Kasumi-1 (cell line): ENCODE measurements at regions not wholly inside any gene's neighbourhood (a gene's known extent, or its start where the extent isn't known, plus 50 kb on each side); places are given as distances from the start of the nearest gene placed in this dataset.
"Not testable (repeated sequence)": the region's sequence is repeated elsewhere in the genome, so short reads cannot be mapped to it uniquely, and the experiment has no call there.

ENCODE experiments used
- DNase-seq, 2 experiments: peaks; one replicate each; lab custom pipeline; 2025; lab: John Stamatoyannopoulos, UW

- no peak for DNase-seq
Measured at GRCh38 chr14:85131226-85131922, 398.6 kb upstream of the FLRT2 start.

DNA sequence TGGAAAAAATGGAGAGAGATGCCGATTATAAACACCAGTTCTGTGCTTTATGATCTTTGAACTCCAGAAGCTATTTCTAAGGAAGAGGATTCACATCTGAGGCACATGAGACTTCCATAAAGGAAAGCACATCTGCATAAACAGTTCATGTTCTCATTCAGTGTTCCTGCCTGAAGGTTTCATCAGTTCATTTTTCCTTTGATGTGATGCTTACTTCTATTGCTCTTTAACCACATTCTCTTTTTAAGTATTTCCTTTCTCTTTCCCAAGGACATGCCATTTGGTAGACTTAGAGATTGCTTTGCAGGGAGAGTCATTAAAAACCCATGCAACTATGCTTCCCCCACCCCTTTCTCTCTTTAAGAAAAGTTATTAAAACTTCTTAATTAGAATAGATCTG is 387.0 kb upstream of the FLRT2 start:
- DNase-seq, result no peak

- DNase-seq, result no peak
Measured at GRCh38 chr14:85146779-85147178, 383.2 kb upstream of the FLRT2 start.

- no peak for DNase-seq
Measured at GRCh38 chr14:85150166-85150565, 379.8 kb upstream of the FLRT2 start.

DNA sequence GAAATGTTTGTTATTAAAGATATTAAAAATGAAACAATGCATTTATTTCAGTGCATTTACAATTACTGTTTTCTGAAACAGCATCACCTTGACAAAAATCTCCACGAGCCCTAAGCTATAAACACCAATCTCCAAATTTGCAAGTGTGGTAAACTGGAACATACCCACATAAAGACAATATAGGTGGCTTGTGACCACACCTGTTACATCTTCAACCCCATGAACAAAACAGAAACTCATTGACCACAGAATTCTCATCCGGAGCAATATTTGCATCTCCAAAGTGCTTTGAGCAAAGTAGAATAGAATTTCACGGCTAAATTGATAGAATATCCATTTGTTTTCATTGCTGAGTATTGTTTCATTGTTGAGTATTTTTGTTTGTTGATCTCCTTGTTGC is 375.2 kb upstream of the FLRT2 start:
- no peak for DNase-seq

DNA sequence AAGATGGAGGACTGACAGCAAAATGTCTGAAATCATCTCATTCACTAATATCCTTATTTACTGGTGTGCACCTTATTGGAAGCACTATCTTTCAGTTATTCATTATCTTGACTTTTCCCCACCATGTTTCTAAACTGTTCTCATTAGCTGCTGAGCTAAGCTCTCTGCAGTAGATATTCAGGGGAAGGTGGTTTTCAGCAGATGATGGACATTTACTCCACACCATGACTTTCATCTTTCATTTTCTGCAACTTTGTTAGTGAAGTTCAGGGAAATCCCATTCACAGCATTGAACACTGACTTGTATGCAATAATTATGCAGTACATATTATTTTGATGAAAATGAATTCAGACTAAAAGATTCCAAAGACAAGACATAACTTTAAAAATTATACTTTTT is 373.6 kb upstream of the FLRT2 start:
- DNase-seq, result no peak

DNA sequence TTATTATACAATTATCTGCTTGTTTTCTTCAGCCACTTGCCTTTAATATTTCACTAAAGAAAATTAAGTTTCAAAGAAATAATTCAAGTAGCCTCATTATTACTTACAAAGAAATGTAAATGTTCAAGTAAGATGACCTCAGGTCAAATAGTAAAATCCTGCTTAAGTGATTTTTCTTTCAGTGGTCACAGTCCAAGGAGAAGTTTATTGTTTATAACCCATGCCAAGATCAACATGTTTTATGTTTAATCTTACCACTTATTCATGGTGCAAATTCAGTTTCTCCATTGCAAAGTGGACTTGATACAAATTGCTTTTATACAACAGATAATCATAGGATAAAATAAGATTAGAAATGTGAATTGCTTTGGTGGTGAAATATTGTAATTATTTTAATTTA is 370.2 kb upstream of the FLRT2 start:
- DNase-seq, result no peak

DNA sequence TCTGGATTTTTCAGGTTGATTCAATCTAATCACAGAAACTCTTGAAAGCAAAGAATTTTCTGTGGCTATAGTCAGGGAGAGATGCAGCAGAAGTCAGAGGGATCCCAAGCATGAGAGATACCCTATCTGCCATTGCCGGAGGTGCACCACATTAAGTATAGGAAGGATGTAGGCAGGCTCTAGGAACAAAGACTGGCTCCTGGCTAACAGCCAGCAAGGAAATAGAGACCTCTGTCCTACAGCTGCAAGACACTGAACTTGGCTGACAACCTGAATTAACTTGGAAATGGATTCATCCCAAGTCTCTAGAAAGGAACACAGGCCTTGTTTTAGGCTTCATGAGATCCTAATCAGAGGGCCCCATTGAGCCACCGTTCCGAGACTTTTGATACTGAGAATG is 364.9 kb upstream of the FLRT2 start:
- DNase-seq, result peak in 1 of 2 experiments; percentile 0

GRCh38 chr14:85169381-85169780 is 360.6 kb upstream of the FLRT2 start:
- DNase-seq, result no peak

DNA sequence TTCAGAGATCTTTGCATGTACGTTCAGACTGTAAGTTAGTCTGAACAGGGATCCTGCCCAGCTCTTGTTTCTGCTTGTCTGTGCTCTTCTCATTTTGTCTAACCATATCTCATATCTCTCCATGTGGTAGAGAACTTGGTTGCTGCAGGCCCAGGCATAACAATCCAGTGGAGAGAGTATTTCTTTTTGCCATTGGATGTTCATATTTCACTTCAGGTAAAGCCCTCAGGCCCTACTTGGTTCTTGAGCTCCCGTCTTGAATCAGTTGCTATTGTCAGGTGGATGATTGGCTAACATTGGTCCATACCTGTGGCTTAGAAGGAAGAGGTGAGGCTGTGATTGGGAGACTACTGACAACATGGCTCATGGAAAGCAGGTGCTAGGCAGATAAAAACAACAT is 357.7 kb upstream of the FLRT2 start:
- no peak for DNase-seq

GRCh38 chr14:85172889-85173477 is 357.0 kb upstream of the FLRT2 start:
- no peak for DNase-seq

DNA sequence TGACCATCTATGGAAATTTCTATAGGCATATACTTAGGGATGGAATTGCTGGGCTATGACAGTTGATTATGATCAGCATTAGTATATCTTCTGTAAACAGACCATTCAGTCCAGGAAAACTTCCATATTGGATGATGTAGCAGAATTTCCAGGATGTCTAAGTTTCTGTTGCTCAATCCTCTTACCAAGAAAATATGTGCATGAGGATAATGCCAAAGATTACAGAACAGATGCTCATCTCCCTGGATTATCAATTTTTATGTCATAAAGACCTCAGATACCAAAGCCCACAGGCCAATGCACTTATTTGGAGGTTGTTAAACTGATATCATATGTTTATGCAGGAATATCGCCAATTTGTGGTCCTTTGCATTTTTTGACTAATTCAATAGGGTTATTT is 354.4 kb upstream of the FLRT2 start:
- no peak for DNase-seq

DNA sequence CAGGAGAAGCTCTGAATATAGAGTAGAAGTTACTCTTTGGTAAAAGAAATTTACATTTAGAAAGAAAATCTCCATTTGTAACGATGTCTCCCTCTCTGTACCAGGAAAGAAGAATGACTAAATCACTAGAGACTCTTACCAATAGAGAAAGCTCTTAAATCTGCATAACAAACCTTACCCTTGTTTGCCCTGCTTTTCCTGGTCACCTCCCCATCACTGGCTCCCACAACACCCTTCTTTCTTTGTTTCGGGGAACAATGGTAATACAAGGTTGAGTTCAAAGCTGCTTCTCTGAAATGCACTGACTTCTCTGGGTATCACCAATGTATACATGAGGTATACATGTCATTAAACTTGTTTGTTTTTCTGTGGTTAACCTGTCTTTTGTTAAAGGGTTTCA is 351.1 kb upstream of the FLRT2 start:
- DNase-seq, result no peak

DNA sequence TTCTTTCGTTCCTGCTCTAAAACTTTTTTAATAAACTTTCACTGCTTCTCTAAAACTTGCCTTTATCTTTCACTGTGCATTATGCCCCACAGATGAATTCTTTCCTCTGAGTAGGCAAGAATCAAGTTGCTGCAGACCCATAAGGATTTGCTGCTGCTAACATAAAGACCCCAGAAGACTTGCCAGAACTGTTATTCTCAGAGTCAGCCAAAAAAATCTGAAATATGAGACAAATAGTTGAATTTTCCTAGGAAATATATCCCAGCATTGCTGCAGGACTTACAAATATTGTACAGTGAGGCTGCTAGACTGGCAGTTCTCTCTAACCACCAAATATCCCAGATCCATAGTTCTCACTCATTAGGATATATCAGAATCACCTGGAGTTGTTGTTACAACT is 349.1 kb upstream of the FLRT2 start:
- DNase-seq, result no peak

GRCh38 chr14:85182282-85182681 is 347.7 kb upstream of the FLRT2 start:
- no peak for DNase-seq

- DNase-seq, result no peak
Measured at GRCh38 chr14:85186082-85186481, 343.9 kb upstream of the FLRT2 start.

- DNase-seq, result no peak
Measured at GRCh38 chr14:85187521-85187920, 342.4 kb upstream of the FLRT2 start.

GRCh38 chr14:85188836-85189235 is 341.1 kb upstream of the FLRT2 start:
- DNase-seq, result no peak

- DNase-seq, result not testable (repeated sequence)
Measured at GRCh38 chr14:85189253-85189652, 340.7 kb upstream of the FLRT2 start.

DNA sequence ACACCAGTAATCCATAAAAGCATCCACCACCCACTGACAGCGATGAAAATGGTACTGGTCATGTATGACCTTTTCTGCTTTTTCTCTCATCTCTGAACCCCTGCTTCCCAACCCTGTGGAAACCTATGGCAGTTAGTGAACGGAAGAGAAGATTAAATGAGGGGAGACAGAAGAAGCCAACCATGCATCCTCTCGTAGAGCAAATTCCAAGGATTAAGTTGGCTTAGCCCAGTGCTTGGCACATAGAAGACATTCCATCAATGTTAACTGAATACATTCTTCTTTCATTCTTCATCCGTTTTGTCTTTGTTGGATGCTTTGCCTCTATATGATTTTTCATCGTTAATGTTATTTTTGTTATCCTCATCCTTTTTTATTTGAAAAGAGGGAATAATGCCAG is 339.7 kb upstream of the FLRT2 start:
- no peak for DNase-seq

- DNase-seq, result no peak
Measured at GRCh38 chr14:85191986-85192385, 338.0 kb upstream of the FLRT2 start.

DNA sequence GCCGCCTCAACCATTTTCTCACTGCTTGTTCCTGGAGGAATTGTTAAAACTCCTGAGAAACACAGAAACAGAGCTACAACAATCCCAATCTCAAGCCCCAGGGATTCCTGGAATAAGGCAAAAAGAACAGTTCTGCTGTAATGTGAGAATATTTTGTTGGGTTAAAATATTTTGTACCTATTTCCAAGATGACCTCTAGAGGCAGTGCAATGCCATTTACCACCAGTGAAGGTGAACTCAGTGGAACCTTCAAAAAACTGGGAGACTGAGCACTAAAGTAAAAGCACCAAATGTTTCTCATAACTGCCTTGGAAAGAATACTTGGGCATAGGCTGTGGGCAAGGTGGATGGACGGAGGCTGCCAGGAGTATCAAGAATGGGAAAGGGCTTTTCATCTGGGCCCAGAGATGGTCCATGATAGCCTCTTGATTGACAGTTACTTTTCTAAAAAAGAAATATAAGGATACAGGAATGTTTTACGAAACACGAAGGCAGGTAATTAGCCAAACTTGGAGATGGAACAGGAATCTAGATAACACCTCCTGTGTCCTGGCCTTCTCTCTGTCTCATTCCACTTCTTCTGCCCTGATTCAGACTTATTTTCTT is 334.0 kb upstream of the FLRT2 start:
- DNase-seq, result peak; percentile 15 to 39

GRCh38 chr14:85198001-85198400 is 331.9 kb upstream of the FLRT2 start:
- DNase-seq, result no peak

GRCh38 chr14:85205875-85206274 is 324.1 kb upstream of the FLRT2 start:
- DNase-seq, result no peak
